Transverse colon (tissue), 4 donors: ENCODE measurements at regions not wholly inside any gene's neighbourhood (a gene's known extent, or its start where the extent isn't known, plus 50 kb on each side); places are given as distances from the start of the nearest gene placed in this dataset.

Experiments
- DNase-seq: peaks from one replicate; pipeline ENCODE4 v3.0.0-alpha.2; 2019
- H3K27ac ChIP-seq, 4 donors: fragments of 200-600 bp; sonication (generic); 2 replicates each; pipeline ENCODE4 v1.5.1; 2016 to 2018; ENCODE audit warnings: inconsistent platforms in 4 of 4
- H3K27me3 ChIP-seq: fragments of 200-600 bp; sonication (generic); 2 replicates; pipeline ENCODE4 v1.5.1; 2017; ENCODE audit warnings: inconsistent platforms
- H3K36me3 ChIP-seq, 4 donors: fragments of 200-600 bp; sonication (generic); 2 replicates each; pipeline ENCODE4 v1.5.1; 2017 to 2019; ENCODE audit warnings: inconsistent platforms in 4 of 4
- H3K4me1 ChIP-seq, 4 donors: fragments of 200-600 bp; sonication (generic); 2 replicates each; pipeline ENCODE4 v1.5.1; 2017 to 2020; ENCODE audit warnings: inconsistent platforms in 4 of 4
- H3K4me3 ChIP-seq, 4 donors: fragments of 200-600 bp; sonication (generic); 1 replicate in 1 of 4; 2 replicates in 3 of 4; pipeline versions ENCODE4 v1.5.1 to v1.6.1; 2017 to 2019; ENCODE audit warnings: inconsistent platforms in 4 of 4
- H3K9me3 ChIP-seq, 2 donors: fragments of 200-600 bp; sonication (generic); 2 replicates each; pipeline ENCODE4 v1.5.1; 2017 to 2019; ENCODE audit warnings: inconsistent platforms in 2 of 2
- CTCF ChIP-seq, 5 experiments: fragments of 200-600 bp in 3 of 5; fragments of 450-650 bp in 2 of 5; sonication (generic) in 3 of 5; IDR thresholded peaks; 1 replicate in 2 of 5; 2 replicates in 3 of 5; pipeline ENCODE4 v1.5.1; 2016 to 2017; ENCODE audit warnings: antibody characterized with exemption in 5 of 5, inconsistent platforms in 3 of 5, mild to moderate bottlenecking in 2 of 5, moderate library complexity in 1 of 5
- EP300 ChIP-seq: sonication (generic); formaldehyde crosslinking; IDR thresholded peaks from one replicate; pipeline ENCODE4 v1.6.1; 2017; ENCODE audit warnings: antibody characterized with exemption, low read depth
- POLR2A ChIP-seq: fragments of 450-650 bp; IDR thresholded peaks from one replicate; pipeline ENCODE4 v1.6.1; 2016; ENCODE audit warnings: antibody characterized with exemption, mild to moderate bottlenecking, moderate library complexity
- POLR2AphosphoS5 ChIP-seq, 3 donors: sonication (generic); formaldehyde crosslinking; IDR thresholded peaks; one replicate each; pipeline ENCODE4 v1.6.1; 2016; ENCODE audit warnings: antibody characterized with exemption in 3 of 3
- WGBS, 2 donors: methylation state at CpG; one replicate each; pipeline ENCODE4 v1.1.5; 2018; ENCODE audit warnings: low coverage in 1 of 2; 5-methylcytosine and 5-hydroxymethylcytosine counted together
- in situ Hi-C, 4 donors: fragments of 200-750 bp; cut with MboI; loops; one replicate each; pipeline versions ENCODE4 v1.15.0 to v1.15.1; 2017; ENCODE audit warnings: low sequenced_read_pairs in 3 of 4, low pct_ligation_motif_present in 1 of 4, low pct_unique_long_range_greater_than_20kb in 1 of 4
- intact Hi-C: fragments of 100-400 bp; cut with DNase I; formaldehyde crosslinking; loops from one replicate; pipeline ENCODE4 v1.15.1; 2023; ENCODE audit warnings: low total_unique reads

DNA sequence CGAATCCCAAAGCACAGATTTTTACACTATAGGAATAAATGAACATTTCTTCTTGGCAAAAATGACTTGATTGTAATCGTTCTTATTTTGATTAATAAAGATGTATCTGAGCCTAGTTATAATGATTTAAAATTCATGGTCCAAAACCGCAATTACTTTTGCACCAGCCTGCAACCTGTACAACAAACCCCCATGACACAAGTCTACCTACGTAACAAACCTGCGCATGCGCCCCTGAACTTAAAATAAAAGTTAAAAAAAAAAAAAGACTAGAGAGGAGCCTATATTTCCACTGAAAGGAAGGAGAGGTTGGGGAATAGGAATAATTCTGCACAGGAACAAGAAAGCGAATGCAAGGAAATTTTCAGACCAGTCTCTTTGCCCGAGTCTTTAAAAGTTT, 145.2 kb downstream of the SCARB1 start:
- in situ Hi-C loops (no loop called here), intact Hi-C loops (loop anchor here (5.0 kb wide), 1 partner anchor 39 kb away; no protein-coding TSS in a partner anchor)
- Histone ChIP-seq H3K4me1 (peaks cover 3 to 23% (median 10%) of the 10 kb centered on the region in 4 donors), H3K27me3 (no peaks in the 10 kb centered on the region), H3K36me3 (no peaks in the 10 kb centered on the region), H3K27ac (no peak overlapping the region), H3K4me3 (no peak overlapping the region), H3K9me3 (no peaks in the 10 kb centered on the region)
- no peak for DNase-seq
- WGBS, 2 donors = 89 to 90% methylated on average over 8 of the region's 8 CpGs
- TF ChIP-seq POLR2A (no peak), CTCF (IDR thresholded peaks at IDR 0.05) (no peak), POLR2AphosphoS5 (IDR thresholded peaks at IDR 0.05) (no peak), EP300 (no peak)

GRCh38 chr12:124718036-124718435, 145.6 kb downstream of the SCARB1 start:
- in situ Hi-C loops = no loop called here
- TF ChIP-seq POLR2A = no peak
- TF ChIP-seq POLR2AphosphoS5 (IDR thresholded peaks at IDR 0.05) = no peak
- no peak for TF ChIP-seq CTCF (IDR thresholded peaks at IDR 0.05)
- no peak for TF ChIP-seq EP300
- Histone ChIP-seq H3K9me3 (no peaks in the 10 kb centered on the region), H3K36me3 (no peaks in the 10 kb centered on the region), H3K27ac (no peak overlapping the region), H3K4me3 (no peak overlapping the region), H3K27me3 (no peaks in the 10 kb centered on the region), H3K4me1 (peaks cover 3 to 27% (median 12%) of the 10 kb centered on the region in 4 donors)
- WGBS, 2 donors = 90 to 91% methylated on average over 14 of the region's 14 CpGs
- no peak for DNase-seq
- intact Hi-C loops = loop anchor here (5.0 kb wide), 1 partner anchor 39 kb away; no protein-coding TSS in a partner anchor

DNA sequence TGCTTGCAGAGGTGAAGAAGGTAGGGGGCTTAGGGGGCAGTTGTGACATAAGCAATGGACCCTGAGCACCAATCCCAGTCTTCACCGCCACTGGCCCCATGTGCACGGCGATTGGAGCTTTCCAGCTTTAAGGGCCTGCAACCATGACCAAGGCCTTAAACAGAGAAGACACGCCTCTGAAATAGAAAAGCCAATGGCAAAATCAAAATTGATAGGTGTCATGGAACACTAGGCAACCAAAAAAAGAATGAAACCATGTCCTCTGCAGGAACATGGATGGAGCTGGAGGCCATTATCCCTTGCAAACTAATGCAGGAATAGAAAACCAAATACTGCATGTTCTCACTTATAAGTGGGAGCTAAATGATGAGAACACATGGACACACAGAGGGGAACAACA, 146.3 kb downstream of the SCARB1 start:
- H3K27me3 ChIP-seq = no peaks in the 10 kb centered on the region
- H3K27ac ChIP-seq = no peak overlapping the region
- peaks cover 3 to 27% (median 12%) of the 10 kb centered on the region in 4 donors for H3K4me1 ChIP-seq
- H3K9me3 ChIP-seq = no peaks in the 10 kb centered on the region
- DNase-seq = no peak
- WGBS, 2 donors = 95 to 100% methylated on average over 3 to 4 of the region's 4 CpGs
- H3K36me3 ChIP-seq = no peaks in the 10 kb centered on the region
- intact Hi-C loops (loop anchor here (5.0 kb wide), 1 partner anchor 40 kb away; no protein-coding TSS in a partner anchor), in situ Hi-C loops (no loop called here)
- no peak overlapping the region for H3K4me3 ChIP-seq
- no peak for TF ChIP-seq POLR2AphosphoS5 (IDR thresholded peaks at IDR 0.05)
- TF ChIP-seq EP300 = no peak
- TF ChIP-seq CTCF (IDR thresholded peaks at IDR 0.05) = no peak
- no peak for TF ChIP-seq POLR2A

DNA sequence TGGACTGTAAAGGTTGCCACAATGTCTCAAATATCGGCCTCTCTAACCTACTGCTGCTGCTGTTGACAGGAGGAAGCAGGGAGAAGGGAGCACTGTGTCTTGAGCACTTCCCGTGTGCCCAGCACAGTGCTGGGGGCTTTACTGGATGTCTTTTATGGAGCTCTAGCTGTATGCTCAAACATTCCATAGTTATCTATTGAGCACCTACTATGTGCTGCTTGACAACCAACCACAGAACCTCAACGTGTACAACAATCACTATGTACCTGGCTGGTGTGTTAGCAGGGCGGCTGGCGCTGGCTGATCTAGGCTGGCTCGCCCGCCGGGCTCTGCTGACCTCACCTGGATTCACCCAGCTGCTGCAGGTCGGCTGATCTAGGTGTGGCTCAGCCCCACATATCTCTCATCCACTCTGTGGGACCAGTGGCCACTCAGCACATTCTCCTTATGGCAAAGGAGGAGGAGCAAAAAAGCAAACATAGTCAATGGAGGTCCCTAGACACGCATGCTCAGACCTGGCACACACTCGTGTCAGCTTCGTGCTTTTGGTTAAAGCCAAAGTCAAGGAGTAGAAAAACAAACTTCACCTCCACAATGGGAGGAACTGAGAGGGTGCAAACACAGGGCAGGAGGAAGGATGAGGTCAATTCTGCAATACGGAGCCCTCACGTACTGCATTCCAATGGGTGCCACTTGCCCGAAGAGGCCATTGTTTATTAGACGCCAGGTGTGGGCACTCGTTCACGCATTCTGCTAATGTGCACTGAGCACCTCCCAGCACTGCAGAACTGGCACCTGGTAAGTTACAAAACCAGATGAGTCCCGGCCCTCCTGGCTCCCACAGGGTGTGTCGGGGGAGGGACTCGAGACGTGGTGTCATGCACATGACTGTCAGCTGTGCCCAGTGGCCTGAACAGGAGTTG, 147.2 kb downstream of the SCARB1 start:
- TF ChIP-seq CTCF (IDR thresholded peaks at IDR 0.05) (no peak), POLR2AphosphoS5 (IDR thresholded peaks at IDR 0.05) (no peak), EP300 (no peak), POLR2A (no peak)
- in situ Hi-C loops = no loop called here
- WGBS, 2 donors = 82 to 85% methylated on average over 3 to 21 of the region's 22 CpGs
- Histone ChIP-seq H3K4me3 (no peak overlapping the region), H3K4me1 (peaks cover 3 to 27% (median 12%) of the 10 kb centered on the region in 4 donors), H3K36me3 (no peaks in the 10 kb centered on the region), H3K27me3 (no peaks in the 10 kb centered on the region), H3K9me3 (no peaks in the 10 kb centered on the region), H3K27ac (no peak overlapping the region)
- DNase-seq = no peak
- intact Hi-C loops = loop anchor here (5.0 kb wide), 1 partner anchor 41 kb away; no protein-coding TSS in a partner anchor
